SK-MEL-5 (cell line): ENCODE measurements at regions not wholly inside any gene's neighbourhood (a gene's known extent, or its start where the extent isn't known, plus 50 kb on each side); places are given as distances from the start of the nearest gene placed in this dataset.

ENCODE experiments used
- DNase-seq: peaks from one replicate; pipeline ENCODE4 v3.0.0-alpha.2; 2016; ENCODE audit warnings: low read depth, low spot score
- in situ Hi-C: cut with HindIII; loops from 2 replicates; pipeline ENCODE4 v1.10.0; 2016; ENCODE audit warnings: low sequenced_read_pairs, high pct_unique_total_duplicates, low pct_unique_long_range_greater_than_20kb

DNA sequence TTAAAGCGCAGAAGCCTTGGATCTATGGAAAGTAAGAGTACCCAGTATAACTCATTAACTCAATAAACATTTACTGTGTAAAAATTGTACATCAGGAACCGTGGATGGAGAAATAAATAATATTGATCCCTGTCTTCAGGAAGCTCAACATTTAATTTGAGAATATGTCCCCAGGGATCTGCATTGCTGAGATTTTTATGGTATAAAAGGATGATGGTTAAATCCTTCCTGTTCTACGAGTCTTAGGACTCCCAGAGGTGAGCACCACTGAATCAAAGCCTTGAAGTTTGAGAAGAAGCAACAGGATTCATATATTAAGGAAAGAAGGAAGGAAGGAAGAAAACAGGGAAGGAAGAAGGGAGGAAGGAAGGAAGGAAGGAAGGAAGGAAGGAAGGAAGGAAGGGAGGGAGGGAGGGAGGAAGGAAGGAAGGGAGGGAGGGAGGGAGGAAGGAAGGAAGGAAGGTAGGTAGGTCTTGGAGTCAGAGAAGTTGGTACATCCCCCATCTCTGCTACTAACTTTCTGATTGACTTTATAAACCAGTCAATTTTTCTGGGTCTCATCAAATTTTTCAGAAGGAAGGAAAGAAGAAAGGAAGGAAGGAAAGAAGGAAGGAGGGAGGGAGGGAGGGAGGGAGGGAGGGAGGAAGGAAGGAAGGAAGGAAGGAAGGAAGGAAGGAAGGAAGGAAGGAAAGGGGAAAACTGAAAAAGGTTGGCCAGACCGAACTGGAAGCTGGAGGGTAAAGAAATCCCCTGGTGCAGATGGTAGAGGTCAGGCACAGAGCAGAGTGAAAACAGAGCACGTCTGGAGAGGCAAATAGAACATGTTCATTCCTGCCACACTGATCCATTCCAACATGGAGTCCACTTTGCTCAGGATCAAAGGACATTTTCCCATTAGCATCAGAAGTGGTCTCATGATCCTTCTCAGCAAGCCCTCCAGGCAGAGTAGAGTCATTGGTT lies 422.2 kb upstream of the CDH11 start:
- in situ Hi-C loops = no loop called here
- DNase-seq = no peak

- in situ Hi-C loops = no loop called here
- no peak for DNase-seq
Observed at GRCh38 chr16:65541646-65542045, 419.8 kb upstream of the CDH11 start.

- DNase-seq = no peak
- in situ Hi-C loops = no loop called here
Observed at GRCh38 chr16:65540901-65541300, 419.0 kb upstream of the CDH11 start.

GRCh38 chr16:65538976-65539375 lies 417.1 kb upstream of the CDH11 start:
- no peak for DNase-seq
- in situ Hi-C loops = no loop called here

- in situ Hi-C loops = no loop called here
- DNase-seq = no peak
Observed at GRCh38 chr16:65537336-65537735, 415.5 kb upstream of the CDH11 start.

GRCh38 chr16:65534121-65534528 lies 412.3 kb upstream of the CDH11 start:
- in situ Hi-C loops = no loop called here
- DNase-seq = no peak

- no peak for DNase-seq
- in situ Hi-C loops = no loop called here
Observed at GRCh38 chr16:65532846-65533245, 411.0 kb upstream of the CDH11 start.

- in situ Hi-C loops = no loop called here
- no peak for DNase-seq
Observed at GRCh38 chr16:65532258-65532657, 410.4 kb upstream of the CDH11 start.

- in situ Hi-C loops = no loop called here
- DNase-seq = no peak
Observed at GRCh38 chr16:65531475-65531874, 409.6 kb upstream of the CDH11 start.

DNA sequence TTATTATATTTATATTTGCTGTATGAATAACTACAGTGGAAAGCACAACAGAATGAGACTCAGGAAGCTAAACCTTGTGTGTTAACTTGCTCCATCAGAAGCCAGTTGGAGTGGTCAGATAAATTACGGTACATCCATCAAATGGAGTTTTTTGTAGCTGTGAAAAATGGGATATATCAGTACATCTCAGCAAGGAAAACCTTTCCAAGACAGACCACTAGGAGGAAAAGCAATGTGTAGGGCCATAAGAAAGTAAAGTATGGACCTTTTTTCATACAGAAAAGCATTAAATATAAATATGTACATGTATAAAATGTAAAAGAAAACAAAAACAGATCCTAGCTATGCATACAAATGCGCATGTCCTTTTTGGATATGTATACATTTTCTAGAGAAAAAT lies 403.8 kb upstream of the CDH11 start:
- DNase-seq = no peak
- in situ Hi-C loops = no loop called here

GRCh38 chr16:65524997-65525396 lies 403.1 kb upstream of the CDH11 start:
- in situ Hi-C loops = no loop called here
- DNase-seq = no peak

DNA sequence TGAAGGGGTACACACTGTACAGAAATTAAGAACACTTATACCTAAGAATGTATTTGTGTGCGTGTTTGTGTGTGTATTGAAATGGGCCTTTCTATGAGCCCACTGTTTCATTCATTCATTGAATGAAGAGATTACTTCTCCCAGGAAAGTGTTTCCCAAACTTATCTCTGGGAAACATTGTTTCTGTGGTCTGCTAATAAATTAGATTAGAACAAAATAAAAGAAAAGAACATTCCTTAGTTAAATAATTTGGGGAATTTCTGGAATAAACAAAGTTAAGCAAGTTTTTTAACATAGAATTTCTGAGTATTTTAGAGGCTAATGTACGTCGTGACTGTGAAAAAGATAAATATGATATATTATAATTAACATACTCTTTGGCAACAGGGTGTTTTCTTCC lies 402.4 kb upstream of the CDH11 start:
- in situ Hi-C loops = no loop called here
- no peak for DNase-seq

DNA sequence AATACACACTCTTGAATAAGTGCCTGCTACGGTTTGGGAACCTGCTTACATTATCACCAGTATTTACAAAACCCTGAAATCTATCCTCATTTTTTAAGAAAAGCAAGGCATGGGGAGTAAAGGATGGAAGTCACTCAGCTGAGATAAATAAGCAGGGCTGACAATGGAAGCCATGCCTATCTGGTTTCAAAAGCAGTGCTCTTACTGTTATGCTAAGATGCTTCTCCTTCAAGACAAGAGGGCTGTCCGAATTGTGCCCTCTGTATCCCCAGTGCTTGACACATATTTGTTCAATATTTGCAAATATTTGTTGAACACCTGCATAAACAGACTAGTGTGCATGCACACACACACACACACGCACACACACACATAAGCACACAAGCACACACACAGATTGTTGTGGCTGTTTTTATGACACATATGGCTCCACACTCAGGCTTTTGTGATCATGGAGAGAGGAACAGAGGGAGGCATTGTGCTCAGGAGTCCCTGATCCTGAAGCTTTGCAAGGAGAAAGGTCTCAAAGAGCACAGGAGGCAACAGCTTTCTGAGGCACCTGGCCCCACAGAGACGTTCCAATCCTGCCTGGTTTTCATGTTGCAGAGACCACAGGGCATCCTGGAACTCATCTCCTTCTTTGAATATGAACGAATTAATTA lies 401.6 kb upstream of the CDH11 start:
- in situ Hi-C loops = no loop called here
- no peak for DNase-seq

DNA sequence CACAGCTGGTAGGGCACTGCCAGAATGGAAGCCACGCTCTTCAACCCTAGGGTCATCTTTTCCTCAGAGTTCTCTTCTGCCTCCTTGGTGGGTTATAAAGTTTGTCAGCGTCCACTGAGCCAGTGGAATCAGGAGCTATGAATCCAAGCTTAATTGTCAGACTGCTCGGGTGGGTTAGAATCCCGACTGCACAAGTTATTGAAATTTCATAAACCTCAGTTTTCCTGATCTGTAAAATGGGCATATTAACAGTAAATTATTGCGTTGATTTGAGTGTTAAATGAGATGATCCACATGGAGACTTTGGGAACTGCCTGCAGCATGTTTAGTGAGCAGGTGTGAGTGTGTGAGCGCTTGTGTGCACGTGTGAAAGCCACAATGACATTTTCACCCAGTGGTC lies 400.5 kb upstream of the CDH11 start:
- in situ Hi-C loops = no loop called here

DNA sequence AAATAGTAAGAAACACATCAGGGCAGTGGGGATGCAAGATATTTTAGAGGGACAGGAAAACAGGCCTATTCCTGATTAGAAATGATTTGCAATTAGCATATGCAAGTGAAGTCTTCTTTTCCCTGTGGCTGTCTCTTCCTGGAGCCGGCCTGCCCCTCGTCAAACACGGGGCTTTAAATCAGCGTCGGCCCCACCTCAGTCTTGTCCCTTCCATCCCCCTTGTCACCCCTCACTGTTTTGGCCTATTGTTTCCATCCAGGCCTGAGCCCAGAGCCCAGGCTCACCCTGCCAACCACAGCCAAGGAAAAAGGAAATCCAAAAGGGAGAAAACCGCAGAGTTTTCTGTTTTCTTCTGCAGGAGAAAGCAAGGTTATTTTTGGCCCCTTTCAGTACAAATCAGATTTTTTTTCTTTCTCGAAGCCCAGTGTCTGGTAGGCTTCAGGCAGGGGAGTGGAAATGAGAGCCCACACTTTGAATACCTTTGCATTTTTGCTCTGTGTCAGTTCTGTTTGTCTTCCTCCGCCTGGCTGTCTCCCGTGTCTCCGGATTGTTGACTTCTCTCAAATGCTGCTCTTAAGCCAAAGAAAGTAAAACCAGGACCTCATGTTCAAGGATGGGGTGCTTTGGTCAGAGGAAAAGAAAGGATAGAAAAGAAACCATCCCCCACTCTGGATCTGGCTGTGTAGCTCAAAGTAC lies 399.9 kb upstream of the CDH11 start:
- DNase-seq = no peak
- in situ Hi-C loops = no loop called here

More for the DNA sequence above, 400.5 kb upstream of the CDH11 start:
- no peak for DNase-seq

GRCh38 chr16:65519402-65519801 lies 397.5 kb upstream of the CDH11 start:
- no peak for DNase-seq
- in situ Hi-C loops = no loop called here

- DNase-seq = no peak
Observed at GRCh38 chr16:65515193-65515592, 393.3 kb upstream of the CDH11 start.

GRCh38 chr16:65510850-65511249 lies 389.0 kb upstream of the CDH11 start:
- in situ Hi-C loops = no loop called here
- no peak for DNase-seq

More at GRCh38 chr16:65515193-65515592, 393.3 kb upstream of the CDH11 start:
- in situ Hi-C loops = no loop called here
